HG03097 (cell line): ENCODE measurements at regions not wholly inside any gene's neighbourhood (a gene's known extent, or its start where the extent isn't known, plus 50 kb on each side); places are given as distances from the start of the nearest gene placed in this dataset.

ENCODE experiments used
- ATAC-seq: cut with Tn5 transposase; IDR thresholded peaks from one replicate; pipeline ENCODE4 v1.9.1; 2021; ENCODE audit not compliant: unreplicated experiment, low FRiP score

DNA sequence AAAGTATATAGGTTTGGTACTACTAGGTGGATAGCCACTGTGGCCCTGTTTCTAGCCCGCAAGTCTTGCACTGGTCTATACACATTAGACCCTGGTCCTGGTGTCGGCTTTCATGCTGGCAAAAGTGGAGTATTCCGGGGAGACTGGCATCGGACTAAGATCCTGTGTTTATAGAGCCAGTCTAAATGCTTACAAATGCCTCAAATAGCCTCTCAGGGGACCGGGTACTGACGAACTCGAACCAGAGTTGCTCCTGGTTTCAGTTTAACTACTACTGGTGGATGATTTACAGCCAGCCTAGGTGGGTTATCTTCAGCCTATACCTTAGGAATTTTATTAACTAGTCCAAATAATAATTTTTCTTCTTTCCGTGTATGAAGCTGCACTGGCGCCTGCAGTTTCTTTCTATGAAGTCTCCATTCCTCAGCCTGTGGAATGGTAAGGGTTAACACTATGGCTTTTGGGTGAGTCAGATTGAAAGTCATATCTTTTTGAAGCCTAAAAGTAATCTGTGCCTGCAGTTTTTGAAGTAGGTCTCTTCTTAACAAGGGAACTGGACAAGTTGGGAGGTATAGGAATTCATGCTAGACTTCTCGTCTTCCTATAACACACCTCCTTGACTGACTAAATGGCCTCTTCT is 51.3 kb downstream of the OR10H4 start:
- no peak for ATAC-seq

DNA sequence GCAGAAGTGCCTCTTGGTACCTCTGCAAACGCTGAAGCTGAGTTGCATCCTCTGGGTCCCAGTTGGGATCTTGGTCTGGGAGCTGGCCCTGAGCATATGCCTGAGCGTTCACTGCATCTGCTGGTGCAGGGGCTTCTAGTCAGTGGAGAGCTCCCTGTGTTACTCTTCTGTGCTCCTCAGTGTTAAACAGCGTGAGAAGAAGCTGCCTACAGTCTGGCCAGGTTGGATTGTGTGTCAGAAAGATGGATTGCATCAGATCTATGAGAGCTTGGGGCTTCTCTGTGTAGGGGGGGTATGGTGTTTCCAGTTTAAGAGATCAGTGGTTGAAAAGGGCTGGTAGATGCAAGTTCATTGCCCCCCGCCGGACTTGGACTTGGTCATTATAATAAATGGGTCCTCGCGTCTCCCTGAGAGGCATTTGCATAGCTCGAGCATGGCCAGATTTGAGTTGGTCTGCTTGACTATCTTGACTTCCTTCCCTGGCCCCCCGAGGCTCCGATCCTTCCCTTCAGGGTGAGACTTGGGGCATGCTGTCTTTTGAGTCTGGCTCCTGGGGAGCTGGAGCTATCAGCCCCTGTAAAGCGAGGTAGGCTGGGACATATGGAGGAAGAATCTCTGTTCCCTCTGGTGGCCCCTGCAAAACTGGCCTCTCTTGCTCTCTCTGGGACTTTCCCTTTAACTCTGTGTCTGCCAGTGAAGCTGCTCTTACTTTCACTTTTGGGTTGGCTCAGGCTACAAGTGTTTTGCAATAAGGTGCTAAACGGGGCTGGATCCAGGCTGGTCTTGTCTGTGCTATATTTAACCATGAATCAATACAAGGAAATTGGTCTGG is 52.9 kb downstream of the OR10H4 start:
- ATAC-seq = peak; percentile 65

DNA sequence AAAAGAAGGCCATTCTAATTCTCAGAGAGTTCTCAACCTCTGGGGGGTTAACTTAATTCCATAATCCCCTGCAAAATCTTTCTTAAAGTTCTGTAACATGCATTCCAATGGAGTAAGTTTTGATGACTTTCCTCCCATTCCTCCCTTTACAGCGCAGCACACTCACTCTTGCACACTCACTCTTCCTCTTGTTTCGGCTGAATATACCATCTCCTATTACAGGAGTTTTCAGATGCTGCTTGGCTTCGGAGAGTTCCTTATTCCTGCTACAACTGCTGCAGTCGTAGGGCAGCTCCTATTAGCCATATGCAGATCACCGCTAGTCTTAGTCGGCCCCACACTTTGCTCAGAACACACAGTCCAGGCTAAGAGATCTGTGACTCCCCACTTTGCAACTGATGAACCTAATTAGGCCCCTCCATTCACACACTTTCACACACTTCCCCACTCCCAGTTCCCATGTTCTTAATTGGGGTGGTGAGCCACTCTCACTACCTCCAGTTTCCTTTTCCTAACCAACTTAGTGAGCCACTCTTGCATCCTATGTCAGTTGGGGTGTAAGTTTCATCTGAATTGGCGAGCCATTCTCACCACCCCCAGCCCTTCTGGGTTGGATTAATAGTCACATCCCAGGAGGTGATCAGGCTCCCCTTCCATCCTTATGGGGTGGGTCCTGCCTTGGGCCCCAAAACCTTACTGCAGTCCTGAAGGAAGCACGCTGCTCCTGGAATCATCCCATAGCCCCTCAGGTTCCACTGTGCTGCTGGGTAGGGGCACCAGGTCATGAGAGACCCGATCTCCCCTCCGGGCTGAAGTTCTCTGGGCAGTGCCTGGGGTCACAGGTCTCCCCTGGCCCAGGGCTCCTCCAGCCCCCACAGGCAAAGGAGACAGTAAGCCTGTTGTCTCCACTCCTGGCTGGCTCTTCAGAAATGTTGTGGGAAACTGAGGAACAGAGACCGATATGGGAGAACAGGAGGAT is 53.9 kb downstream of the OR10H4 start:
- ATAC-seq = no peak

DNA sequence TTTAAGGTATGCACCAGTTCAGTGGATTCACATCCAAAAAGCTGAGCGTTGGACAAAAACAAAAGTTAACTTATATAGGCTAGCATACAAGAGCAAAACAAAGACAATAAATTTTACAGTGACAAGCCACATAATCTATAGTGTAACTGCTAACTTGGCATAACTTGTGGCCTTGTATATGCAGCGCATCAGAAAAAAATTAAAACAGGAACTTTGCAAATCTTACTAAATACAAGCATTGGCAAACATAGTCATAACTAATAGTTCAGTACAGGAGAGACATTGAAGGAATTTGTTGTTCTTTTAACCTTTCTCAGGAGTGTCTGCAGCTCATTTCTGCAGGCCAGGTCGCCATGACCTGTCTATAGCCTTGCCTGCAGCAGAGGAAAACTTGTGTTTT is 54.6 kb downstream of the OR10H4 start:
- no peak for ATAC-seq

DNA sequence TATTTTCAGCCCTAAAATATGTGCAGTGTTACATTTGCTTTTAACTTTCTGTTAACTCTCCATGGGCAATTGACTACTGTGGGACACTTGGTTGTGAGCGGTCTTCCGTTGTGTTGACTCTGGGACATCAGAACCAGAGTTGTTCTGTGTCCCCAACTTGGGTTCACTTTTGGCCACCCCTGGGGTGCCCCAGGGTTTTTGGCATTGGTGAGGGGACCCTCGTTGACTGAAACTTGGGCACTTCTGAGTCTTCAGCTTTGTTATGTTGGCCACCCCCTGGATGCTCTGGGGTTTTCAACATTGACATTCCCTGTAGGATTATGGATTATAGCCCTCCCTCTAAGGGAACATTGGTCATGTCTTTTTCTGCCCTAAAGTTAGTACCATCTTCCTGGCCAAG is 57.1 kb downstream of the OR10H4 start:
- ATAC-seq = no peak

DNA sequence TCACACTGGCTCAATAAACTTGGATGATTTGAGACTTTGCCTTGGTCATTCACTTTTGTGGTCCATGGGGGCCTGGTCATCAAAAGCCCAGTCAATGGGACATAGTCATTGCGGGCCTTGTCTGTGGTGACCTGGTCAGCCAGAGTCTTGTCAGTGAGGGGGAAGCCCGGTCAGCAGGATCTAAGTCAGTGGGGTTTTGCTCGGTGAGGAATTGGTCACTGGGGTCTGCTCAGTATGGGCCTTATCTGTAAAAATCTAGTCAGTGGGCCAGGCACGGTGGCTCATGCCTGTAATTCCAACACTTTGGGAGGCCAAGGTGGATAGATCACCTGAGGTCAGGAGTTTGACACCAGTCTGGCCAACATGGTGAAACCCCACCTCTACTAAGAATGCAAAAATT is 63.7 kb upstream of the TPM4 start:
- no peak for ATAC-seq

DNA sequence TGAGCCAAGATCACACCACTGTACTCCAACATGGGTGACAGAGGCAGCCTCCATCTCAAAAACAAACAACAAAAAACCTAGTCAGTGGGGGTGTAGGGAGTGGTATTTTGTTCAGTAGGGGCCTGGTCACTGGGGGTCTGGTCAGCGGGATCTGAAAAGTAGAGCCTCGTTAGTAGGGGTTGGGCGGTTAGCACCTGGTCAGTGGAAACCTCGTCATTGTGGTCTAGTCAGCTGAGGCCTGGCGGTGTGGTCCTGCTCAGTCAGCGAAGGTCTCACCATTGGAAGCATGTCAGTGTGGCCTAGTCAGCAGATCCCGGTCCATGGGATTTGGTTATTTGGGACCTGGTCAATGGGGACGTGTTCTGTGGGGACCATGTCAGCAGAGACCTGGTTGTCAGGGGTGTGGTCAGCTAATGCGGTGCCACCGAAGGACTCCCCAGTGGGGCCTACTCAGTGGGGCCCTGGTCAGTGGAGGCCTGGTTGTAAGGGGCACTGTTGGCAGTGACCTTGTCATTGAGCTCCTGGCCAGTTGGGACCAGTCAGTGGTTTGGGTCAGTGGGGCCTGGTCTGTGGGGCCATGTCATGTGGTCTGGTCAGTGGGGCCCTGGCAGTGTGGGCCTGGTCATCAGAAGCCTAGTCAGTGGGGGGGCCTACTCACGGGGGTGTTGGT is 63.0 kb upstream of the TPM4 start:
- no peak for ATAC-seq

DNA sequence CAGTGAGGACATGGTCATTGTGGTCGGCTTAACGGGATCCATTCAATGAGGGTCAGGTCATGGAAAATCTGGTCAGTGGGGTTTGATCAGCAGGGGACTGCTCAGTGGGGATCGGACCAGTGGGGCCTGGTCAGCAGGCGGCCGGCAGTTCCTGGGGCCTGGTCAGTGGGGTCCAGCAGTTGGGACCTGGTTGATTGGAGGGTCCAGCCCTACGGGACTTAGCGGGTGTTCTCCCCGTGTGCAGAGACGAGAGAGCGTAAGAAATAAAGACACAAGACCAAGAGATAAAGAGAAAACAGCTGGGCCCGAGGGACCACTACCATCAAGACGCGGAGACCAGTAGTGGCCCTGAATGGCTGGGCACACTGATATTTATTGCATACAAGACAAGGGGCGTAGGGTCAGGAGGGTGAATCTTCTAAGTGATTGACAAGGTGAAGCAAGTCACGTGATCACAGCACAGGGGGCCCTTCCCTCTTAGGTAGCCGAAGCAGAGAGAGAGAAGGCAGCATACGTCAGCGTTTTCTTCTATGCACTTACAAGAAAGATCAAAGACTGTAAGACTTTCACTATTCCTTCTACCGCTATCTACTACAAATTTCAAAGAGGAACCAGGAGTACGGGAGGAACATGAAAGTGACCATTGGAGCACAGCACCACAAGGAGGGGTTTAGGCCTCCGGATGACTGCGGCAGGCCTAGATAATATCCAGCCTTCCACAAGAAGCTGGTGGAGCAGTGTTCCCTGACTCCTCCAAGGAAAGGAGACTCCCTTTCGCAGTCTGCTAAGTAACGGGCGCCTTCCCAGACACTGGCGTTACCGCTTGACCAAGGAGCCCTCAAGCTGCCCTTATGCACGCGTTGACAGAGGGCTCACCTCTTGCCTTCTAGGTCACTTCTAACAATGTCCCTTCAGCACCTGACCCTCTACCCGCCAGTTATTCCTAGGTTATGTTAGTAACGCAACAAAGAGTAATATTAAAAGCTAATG is 62.1 kb upstream of the TPM4 start:
- ATAC-seq = no peak

DNA sequence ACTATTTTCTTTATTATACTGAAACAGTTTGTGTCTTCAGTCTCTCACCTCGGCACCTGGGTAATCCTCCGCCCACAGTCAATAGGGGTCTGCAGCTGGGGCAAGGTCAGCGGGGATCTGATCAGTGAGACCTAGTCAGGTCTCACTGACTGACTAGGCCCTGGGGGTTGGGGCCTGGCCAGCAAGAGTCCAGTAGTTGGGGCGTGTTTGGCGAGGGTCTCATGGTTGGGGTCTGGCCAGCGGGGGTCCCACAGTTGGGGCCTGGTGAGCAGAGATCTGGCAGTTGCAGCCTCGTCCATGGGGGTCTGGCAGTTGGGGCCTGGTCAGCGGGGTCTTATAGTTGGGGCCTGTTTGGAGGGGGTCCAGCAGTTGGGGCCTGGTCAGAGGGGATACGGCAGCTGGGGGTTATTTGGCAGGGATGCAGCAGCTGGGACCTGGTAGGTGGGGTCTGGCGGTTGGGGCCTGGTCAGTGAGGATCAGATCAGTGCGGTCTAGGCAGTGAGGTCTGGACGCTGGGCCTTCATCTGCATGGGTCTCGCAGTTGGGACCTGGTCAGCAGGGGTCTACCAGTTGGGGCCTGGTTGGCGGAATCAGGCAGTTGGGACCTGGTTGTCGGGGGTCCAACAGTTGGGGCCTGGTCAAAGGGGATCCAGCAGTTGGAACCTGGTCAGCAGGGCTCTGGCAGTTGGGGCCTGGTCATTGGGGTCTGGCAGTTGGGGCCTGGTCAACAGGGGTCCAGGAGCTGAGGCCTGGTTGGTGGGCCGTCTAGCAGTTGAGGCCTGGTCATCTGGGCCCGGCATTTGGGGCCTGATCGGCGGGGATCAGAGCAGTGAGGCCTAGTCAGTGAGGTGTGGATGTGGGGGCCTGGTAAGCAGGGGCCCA is 61.1 kb upstream of the TPM4 start:
- no peak for ATAC-seq

DNA sequence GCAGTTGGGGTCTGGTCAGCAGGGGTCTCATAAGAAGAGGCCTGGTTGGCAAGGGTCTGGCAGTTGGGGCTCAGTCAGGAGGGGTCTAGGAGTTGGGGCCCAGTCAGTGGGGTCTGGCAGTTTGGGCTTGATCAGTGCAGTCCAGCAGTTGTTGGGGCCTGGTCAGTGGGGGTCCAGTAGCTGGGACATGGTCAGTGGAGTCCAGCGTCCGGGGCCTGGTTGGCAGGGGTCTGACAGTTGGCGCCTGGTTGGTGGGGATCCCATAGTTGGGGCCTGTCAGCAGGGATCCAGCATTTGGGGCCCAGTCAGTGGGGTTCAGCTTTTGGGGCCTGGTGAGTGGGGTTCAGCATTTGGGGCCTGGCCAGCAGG is 60.5 kb upstream of the TPM4 start:
- no peak for ATAC-seq

DNA sequence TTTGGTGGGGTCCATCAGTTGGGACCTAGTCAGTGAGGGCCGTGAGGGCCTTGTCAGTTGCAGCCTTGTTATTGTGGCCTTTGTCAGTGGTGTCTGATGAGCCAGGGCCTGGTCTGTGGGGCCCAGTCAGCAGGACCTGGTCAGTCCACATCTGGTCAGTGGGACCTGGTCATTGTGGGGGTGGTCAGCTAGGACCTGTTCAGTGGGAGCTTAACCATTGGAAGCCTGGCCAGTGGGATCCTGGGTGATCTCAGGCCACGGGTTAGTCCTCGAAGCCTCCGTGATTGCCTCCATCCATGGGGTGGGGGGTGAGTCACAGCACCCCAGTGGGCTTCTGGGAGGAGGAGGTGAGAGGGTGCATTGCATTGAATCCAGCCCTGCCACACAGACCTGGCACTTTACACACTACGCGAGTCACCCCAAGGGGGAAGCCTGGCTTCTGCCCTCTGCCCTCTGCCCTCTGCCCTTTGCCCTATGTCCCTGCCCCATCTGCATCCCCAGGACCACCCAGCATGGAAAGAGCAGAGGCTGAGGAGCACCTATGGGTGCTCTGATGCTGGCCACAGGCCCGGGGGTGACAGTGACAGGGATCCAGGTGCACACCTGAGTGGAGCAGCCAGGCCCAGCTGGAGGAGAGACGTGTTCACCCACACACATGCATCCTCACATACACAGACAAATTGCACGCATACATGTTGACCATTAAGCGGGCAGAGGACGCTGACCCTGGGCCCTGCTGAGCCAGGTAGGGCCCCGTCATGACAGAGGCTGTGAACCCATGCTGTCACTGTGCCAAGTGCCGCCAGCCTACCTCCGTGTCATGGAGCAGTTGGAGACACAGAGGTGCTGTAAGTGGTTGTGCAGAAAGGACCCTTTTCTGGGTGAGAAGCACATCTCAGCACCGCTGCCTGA is 59.8 kb upstream of the TPM4 start:
- ATAC-seq = no peak

DNA sequence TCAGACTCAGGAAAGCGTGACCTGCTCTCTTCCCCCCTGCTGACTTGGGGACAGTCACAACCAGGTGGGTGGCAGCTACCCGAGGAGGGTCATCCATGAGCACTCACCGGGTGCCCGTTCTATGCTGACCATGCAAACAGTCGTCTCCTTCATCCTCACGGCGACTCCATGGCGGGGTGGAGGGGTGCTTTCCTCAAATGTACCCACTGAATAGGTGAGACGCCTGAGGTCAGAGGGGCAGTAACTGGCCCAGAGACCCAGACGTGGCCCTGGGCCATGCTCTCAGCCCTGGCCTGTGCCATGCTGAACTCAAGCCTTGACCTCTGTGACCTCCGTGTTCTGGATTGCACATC is 59.2 kb upstream of the TPM4 start:
- ATAC-seq = no peak

DNA sequence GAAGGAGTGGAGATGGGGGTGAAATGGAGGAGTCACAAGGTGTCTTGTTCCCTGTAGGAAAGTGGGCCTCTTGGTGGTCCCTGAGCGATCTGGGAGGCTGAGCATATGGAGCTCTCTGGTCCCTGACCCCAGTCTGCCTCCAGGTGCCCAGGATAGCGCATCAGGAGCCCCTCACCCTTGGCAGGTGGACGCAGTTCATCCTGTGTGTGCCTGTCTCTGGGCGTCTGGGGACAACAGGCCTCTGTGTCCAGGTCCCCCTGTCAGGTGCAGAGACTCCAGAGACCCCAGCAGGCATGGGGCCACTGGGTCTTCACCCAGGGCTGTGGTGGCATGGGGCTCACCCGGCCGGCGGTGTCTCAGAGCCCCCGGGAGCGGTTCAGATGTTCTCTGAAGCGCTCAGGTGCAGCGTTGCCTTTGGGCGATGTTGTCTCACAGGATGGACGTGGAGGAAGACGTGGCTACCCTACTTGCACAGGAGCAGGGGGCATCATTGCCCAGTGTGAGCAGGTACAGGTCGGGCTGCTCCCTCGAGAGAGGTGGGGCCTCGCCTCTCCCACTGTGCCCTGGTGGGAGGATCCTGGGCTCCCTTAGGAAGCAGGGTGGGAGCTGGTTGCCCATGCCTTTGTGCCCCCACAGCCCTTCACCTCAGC is 58.1 kb upstream of the TPM4 start:
- no peak for ATAC-seq

DNA sequence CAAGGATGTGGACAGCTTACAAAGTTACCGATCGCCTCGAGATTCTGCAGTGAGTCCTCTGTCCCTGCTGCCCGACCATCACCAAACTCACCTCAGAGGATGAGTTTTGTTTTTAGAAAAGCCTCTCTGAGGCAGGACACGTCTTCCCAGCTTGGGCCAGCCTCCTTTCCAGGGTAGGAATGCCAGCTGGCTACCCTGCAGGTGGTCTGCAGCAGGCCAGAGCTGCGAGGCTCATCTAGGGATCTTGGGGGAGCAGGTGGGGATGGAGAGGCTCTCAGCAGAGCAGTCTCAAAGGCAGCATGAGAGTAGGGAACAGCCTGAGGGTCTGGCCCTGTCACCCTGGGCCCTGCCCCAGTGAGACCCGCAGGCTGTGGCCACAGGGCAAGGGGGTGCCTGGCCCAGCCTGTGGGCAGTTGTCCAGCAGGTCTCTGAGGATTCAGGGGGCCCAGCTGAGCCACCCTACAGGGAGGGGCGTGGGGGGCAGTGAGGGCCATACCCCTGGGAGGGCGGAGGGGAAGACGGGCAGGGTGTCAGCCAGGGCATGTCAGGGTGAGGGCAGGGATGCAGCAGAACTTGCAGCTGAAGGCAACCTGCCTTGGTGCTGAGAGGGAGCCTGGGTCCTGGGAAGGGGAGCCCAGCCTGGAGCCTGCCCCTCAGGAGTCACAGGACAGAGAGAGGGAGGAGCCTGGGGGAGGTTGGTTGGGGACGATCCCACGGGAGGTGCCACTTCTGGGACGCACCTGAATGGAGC is 57.3 kb upstream of the TPM4 start:
- ATAC-seq = no peak

DNA sequence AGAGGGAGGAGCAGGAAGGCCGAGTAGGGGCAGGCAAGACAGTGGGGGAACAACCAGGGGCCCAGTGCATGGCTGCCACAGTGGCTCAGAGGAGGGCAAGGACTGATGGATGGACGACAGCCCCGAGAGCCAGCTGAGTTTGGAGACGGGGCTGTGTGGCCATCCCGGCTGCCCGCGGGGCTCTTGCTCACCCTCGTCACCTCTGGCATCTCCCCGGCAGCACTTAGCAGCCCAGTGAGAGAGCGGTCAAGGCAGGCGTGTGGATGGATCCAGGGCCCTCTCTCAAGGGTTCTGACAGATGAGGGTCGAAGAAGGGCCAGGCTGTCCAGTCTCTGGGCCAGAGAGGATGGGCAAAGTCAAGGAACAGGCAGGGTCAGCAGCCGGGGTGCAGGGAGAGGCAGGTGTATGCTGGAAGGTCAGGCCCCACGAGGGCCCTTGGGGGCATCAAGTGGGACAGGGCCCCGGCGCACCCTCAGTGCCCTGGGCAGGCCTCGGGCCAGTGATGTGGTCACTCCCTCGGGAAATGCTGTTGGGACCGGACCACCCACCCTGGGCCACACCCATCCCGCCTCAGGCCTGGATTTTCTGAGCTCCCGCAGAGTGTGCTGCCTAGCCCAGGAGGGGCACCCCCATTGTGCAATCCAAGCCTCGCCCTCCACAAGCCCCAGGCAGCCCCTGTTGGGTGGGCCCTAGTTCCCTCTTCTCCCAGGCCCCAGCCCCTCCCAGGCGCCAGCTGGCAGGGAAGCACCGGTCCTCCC is 56.4 kb upstream of the TPM4 start:
- ATAC-seq = no peak

DNA sequence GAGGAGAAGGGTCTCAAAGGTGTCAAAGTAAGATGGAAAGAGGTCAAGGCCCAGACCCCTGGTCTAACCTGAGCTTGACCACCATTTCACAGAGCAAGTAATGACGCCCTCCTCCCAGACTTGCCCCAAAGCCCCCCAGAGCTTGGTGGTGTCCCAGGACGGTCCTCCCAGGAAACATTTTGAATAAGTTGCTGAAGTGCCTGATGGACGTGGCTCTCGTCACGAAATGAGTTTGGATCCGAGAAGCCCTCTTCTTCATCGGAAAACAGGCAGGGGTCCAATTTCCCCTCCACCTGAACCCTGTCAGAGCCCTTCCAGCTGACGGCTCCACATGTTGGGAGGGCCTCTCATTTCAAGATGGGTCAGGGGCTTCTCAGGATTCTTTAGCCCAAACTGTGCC is 54.5 kb upstream of the TPM4 start:
- ATAC-seq = no peak
